HG02885 (cell line): ENCODE measurements at regions not wholly inside any gene's neighbourhood (a gene's known extent, or its start where the extent isn't known, plus 50 kb on each side); places are given as distances from the start of the nearest gene placed in this dataset.

Experiments
- ATAC-seq: cut with Tn5 transposase; IDR thresholded peaks from one replicate; pipeline ENCODE4 v1.9.1; 2021; ENCODE audit warnings: mild to moderate bottlenecking; ENCODE audit not compliant: unreplicated experiment, poor library complexity

DNA sequence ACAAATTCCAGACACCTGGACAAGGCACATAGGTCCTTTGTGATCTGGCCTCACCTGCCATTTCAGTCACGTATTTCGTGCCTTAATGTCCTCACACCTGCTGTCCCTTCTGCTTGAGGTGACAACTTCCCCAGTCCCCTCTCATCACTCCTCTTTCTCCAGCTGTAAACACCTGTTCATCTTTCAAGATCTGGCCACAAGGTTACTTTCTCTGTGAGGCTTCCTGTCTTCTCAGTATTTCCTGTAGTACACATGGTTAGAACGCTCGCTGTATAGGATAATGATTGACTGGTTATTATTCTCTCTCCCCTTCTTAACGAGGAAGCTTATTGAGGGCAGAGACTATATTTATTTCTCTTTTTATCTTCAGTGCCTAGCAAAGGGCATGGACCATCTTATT is 74.5 kb upstream of the PMFBP1 start:
- no peak for ATAC-seq

DNA sequence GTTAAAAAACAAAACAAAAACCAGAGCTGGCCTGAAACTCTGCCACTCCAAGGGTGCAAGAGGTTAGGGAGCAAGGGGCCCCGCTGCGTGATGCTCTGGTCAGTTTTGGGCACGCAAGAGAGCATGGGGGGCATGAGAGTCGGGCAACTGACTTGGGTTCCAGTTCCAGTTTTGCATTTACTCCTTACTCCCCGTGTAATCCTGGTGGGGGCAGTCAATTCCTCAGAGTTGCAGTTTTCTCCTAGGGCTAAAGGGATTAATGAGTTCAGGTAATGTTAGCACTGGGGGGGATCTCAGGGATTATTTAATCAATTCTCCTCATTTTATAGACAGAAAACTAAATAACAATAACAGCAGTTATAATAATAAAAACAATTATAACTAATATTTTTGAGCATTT is 72.9 kb upstream of the PMFBP1 start:
- ATAC-seq, result no peak

DNA sequence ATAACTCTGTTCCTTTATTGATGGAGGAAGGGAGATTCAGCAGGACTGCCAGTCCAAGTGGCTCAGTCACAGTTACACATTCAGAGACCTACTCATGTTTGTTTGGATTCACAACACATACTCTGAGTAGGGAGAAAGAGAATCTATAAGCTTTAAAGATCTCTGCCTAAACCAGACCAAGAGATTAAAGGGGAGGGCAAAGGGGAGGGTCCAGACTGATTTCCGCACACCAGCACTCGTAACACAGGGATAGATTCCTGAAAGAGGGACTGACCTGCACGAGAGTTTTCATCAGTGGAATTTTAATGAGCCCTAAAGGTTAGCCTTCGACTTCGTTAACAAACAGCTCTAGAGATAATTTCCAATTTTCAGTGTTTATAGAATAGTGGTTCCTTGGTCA is 71.7 kb upstream of the PMFBP1 start:
- ATAC-seq, result no peak

DNA sequence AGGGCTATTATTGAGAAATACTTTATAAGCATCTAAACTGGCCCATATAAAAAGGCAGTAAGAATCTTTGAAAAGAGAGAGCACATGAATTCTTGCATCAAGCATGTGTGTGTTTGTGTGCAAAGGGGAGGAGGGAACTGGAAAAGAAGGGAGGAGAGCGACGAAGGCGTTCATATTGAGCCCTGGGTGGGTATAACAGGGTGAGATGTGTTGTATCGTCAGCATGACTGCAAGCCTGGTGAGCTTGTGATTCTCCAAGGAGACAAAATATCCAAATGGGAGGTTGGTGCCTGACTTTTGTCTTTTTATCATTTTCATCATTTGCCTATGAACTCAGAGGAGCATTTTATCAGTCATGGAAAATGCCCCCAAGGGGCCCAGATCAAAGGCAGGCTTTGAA is 70.8 kb upstream of the PMFBP1 start:
- no peak for ATAC-seq

DNA sequence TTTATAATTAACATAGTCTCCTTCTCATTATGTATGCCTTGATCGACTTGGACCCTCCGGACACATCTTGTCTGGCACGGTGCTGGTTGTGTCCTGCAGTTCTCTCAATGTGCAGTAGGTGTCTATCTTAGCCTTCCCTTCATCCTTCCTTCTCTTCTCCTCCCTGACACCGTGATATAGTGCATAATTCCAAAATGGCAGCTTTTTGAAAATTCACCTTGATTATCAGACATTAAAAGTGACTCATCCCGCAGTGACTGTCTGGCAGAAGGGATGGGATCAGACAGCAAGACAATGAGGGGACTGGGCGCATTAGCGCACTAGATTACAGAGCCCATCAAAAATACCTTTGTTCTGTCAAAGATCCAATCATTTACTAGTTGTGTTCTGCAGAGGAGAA is 70.0 kb upstream of the PMFBP1 start:
- ATAC-seq, result peak; percentile 50

DNA sequence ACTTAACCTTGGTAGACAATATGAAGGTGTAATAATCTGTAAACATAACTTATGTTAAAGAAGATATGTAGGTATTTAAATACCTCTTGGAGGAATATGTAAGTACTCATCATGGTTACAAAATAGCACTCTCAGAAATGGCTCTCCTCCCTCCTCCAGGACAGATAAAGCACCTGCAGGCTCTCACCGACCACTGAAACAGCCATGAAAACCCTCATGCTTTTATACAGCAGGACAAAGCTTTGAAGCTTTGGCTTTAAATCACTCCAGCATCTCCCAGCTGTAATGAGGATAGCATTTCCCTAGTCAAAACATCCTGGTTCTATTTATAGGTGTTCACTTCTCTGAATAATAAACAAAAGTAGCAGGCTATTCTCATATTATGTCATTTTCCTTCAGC is 69.1 kb upstream of the PMFBP1 start:
- no peak for ATAC-seq

DNA sequence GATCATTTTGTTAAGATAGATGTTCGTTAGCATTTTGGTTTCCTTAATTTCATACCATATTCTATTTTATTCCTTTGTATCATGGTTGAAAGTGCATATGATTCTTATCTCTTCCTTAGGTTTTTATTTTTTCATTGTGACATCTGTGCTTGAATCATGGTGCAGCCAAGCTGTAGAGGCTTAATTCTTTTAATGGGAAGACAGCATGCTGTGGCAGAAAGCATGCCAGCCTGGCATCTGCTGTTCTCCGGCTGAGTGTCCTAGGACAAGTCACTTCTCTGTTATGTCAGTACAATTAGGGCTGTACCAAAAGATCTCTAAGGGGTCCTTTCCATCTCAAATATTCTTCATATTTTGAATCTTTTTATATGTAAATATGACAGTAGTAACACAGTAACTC is 68.5 kb upstream of the PMFBP1 start:
- no peak for ATAC-seq

DNA sequence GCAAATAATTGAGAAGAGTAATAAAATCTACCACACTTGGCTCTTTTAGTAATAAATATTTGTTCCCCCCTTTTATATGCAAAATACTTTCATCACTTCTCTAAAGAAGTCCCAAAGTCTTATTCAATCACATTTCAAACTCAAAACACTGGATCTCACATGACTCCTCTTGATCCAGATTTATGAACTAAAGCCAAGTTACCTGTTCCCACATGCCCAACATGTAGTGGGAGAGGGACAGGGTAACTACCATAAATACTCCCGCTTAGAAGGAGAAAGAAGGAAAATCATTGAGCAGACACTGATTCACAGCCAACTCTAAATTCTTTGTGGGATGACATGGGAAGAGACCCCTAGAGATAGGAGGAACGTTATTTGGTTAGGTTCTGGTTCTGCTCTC is 64.9 kb upstream of the PMFBP1 start:
- no peak for ATAC-seq

DNA sequence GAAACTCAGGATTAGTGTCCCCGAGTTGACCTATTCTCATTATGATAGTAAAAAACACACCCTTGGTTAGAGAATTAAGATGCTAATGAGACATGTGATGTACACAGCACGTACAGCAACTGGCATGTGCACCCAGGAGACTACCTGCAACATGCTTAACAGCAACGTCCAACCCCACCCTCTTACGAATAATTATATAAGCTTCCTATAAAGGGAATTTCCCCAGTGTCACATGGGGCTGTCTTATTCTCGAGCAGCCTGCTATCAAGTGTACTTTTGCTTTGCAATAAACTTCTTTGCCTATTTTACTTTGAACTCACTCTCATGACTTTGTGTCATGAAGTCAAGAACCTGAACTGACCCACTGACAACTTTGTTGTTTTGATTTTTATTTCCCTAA is 62.4 kb upstream of the PMFBP1 start:
- no peak for ATAC-seq

DNA sequence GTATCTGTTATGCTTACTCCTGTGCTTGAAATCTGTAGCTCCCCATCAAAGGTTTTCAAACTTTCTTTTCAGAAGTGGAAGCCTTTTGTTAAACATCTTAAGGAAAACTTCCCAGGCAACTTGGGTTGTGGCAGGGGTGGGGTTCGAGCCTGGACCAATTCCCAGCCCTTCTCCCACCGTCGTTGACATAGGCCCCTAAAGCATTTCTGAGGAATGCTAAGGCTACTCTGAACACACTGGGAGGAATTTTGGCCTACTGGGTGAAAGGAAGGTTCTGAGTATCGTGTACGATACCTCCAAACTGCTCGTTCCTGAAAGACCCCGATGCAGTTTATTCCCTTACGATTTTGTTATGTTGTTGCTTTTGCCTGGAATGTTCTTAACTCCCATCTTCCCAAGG is 56.1 kb upstream of the PMFBP1 start:
- no peak for ATAC-seq

DNA sequence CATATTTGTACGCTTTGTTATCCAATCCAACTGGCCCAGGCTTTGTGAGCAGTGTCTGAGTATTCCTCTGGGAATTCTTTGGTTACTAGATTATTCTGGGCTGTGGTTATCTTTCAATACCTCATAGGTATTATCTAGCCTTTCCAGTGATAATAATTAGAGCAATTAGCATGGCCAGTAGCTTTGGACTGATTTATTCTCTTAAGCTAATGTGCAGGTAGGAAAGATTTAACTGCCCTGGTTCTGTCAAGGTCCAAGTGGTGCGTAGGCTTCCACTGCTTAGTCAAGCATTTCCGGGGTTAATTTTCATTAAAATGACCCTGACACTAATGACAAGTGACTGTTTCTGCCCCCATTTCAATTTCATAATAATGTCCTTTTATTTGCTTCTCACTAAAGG is 54.2 kb upstream of the PMFBP1 start:
- ATAC-seq, result no peak

DNA sequence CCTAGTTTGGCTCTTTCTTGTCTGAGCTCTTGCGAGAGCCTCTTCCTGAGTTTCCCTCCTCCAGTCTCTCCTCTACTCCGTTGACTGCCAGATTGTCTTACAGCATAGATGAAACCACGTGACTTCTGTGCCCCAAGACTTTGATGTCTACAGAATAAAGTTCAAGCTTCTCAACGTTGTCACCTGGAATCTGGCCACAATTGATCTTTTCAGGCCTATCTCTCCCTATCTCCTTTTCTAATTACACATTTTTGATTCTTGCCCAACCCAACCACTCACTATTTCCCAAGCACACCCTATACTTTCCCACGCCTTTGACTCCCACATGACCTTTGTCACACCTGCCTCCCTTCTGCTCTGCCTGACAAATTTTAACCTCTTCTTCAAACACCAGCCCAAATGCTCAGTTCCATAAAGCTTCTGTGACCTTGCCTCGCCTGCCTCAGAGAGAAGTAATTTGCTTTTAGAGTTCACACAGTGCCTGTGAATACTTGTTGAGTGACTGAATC is 52.4 kb upstream of the PMFBP1 start:
- no peak for ATAC-seq

DNA sequence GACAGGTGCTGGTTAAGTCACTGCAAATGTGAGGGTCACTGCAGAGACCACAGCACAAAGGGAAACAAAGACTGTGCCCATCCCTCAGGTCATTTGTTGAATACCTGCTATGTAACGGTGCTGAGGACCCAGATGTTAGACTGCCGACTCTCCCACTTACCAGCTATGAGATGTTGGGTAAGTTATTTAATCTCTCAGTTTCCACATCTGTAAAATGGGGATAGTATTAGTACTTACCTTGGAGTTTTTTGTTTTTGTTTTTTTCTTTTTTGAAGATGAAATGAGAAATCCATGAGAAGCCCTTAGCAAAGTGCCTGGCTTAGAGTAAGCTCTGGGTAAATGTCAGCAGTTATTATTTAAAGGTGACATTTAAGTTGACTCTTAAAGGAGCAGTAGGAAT is 50.5 kb upstream of the PMFBP1 start:
- ATAC-seq, result no peak
